Breast epithelium (tissue), 3 donors: ENCODE measurements at regions not wholly inside any gene's neighbourhood (a gene's known extent, or its start where the extent isn't known, plus 50 kb on each side); places are given as distances from the start of the nearest gene placed in this dataset.

Source experiments
- CTCF ChIP-seq, 3 donors: fragments of 450-650 bp; IDR thresholded peaks; one replicate each; pipeline ENCODE4 v1.5.1; 2016 to 2017; ENCODE audit warnings: antibody characterized with exemption in 3 of 3, mild to moderate bottlenecking in 3 of 3, moderate library complexity in 3 of 3
- POLR2A ChIP-seq: fragments of 450-650 bp; IDR thresholded peaks from one replicate; pipeline ENCODE4 v1.6.1; 2016; ENCODE audit warnings: antibody characterized with exemption, mild to moderate bottlenecking, moderate library complexity
- POLR2AphosphoS5 ChIP-seq, 3 donors: sonication (generic); formaldehyde crosslinking; IDR thresholded peaks; one replicate each; pipeline ENCODE4 v1.6.1; 2017; ENCODE audit warnings: antibody characterized with exemption in 3 of 3

- no peak for TF ChIP-seq POLR2A
- no peak for TF ChIP-seq CTCF (IDR thresholded peaks at IDR 0.05)
- no peak for TF ChIP-seq POLR2AphosphoS5 (IDR thresholded peaks at IDR 0.05)
These were observed 63.1 kb downstream of the ZNF281 start for GRCh38 chr1:200346700-200347099.
